ENCODE measurements at regions not wholly inside any gene's neighbourhood (a gene's known extent, or its start where the extent isn't known, plus 50 kb on each side); places are given as distances from the start of the nearest gene placed in this dataset.

- ChIA-PET CTCF (no interaction called here), POLR2A (no interaction called here)
- no peaks in the 10 kb centered on the region for H3K4me1 ChIP-seq (ENCODE audit: control insufficient read depth in 2 of 2, insufficient read depth in 2 of 2, low read length in 2 of 2)
- H3K9me3 ChIP-seq (ENCODE audit: control extremely low read depth in 1 of 3, control insufficient read depth in 2 of 3, insufficient read depth in 1 of 3, low read length in 2 of 3), result no peaks in the 10 kb centered on the region
- H3K36me3 ChIP-seq (replicated peaks in 1 of 2; ENCODE audit: control extremely low read depth in 1 of 2, control insufficient read depth in 1 of 2, extremely low read depth in 1 of 2, insufficient read depth in 2 of 2, low read length in 1 of 2), result no peaks in the 10 kb centered on the region
- H3K27me3 ChIP-seq (replicated peaks in 1 of 4; ENCODE audit: control extremely low read depth in 1 of 4, control insufficient read depth in 3 of 4, insufficient read depth in 4 of 4, low read length in 3 of 4), result no peaks in the 10 kb centered on the region
- no peak overlapping the region for H3K4me3 ChIP-seq (ENCODE audit: control extremely low read depth in 1 of 5, extremely low read depth in 1 of 5, insufficient read depth in 1 of 5, low read depth in 2 of 5, low read length in 4 of 5)
- no peak overlapping the region for H3K9ac ChIP-seq (ENCODE audit: low read length)
- no peak overlapping the region for H3K27ac ChIP-seq (ENCODE audit: low read length in 2 of 2)
- WGBS (ENCODE audit: insufficient coverage), result no CpG with 5 or more reads among the region's 1 CpG
- peaks cover 4% of the 10 kb centered on the region for H3K9me3 Mint-ChIP-seq (ENCODE audit: insufficient read depth)
- H3K27ac Mint-ChIP-seq, result no peak overlapping the region
- H3K4me3 Mint-ChIP-seq, result no peak overlapping the region
- intact Hi-C loops (cut with micrococcal nuclease), result no loop called here
- H3K79me2 ChIP-seq (ENCODE audit: control insufficient read depth, insufficient read depth, low read length), result no peaks in the 10 kb centered on the region
- no peak overlapping the region for H2AFZ ChIP-seq (ENCODE audit: insufficient read depth, low read depth, low read length, poor library complexity, severe bottlenecking)
- ATAC-seq (ENCODE audit: low read depth), result no peak
- H3K4me1 Mint-ChIP-seq, result no peaks in the 10 kb centered on the region
- H4K20me1 ChIP-seq (ENCODE audit: control insufficient read depth, insufficient read depth, low read length, poor library complexity, severe bottlenecking), result no peaks in the 10 kb centered on the region
- TF ChIP-seq CTCF (IDR thresholded peaks at IDR 0.05) (no peak), EZH2 (IDR thresholded peaks at IDR 0.05; ENCODE audit: borderline replicate concordance, insufficient read depth, low read depth, low read length, poor library complexity, severe bottlenecking) (no peak)
- DNase-seq, result no peak
- no peaks in the 10 kb centered on the region for H3K27me3 Mint-ChIP-seq
- no peak overlapping the region for H3K4me2 ChIP-seq (replicated peaks; ENCODE audit: low read depth, low read length, poor library complexity, severe bottlenecking)
Observed at GRCh38 chr2:146964494-146964893, 880.3 kb upstream of the ACVR2A start.

GRCh38 chr2:146954544-146954943, 890.3 kb upstream of the ACVR2A start:
- 84% methylated on average over 5 of the region's 5 CpGs for WGBS (ENCODE audit: insufficient coverage)
- ATAC-seq (ENCODE audit: low read depth) (no peak), DNase-seq (no peak)
- no peak overlapping the region for H3K4me3 Mint-ChIP-seq
- Histone ChIP-seq H4K20me1 (ENCODE audit: control insufficient read depth, insufficient read depth, low read length, poor library complexity, severe bottlenecking) (no peaks in the 10 kb centered on the region), H3K27me3 (replicated peaks in 1 of 4; ENCODE audit: control extremely low read depth in 1 of 4, control insufficient read depth in 3 of 4, insufficient read depth in 4 of 4, low read length in 3 of 4) (no peaks in the 10 kb centered on the region), H3K27ac (ENCODE audit: low read length in 2 of 2) (no peak overlapping the region), H3K9me3 (ENCODE audit: control extremely low read depth in 1 of 3, control insufficient read depth in 2 of 3, insufficient read depth in 1 of 3, low read length in 2 of 3) (no peaks in the 10 kb centered on the region), H3K4me1 (ENCODE audit: control insufficient read depth in 2 of 2, insufficient read depth in 2 of 2, low read length in 2 of 2) (no peaks in the 10 kb centered on the region), H2AFZ (ENCODE audit: insufficient read depth, low read depth, low read length, poor library complexity, severe bottlenecking) (no peak overlapping the region), H3K36me3 (replicated peaks in 1 of 2; ENCODE audit: control extremely low read depth in 1 of 2, control insufficient read depth in 1 of 2, extremely low read depth in 1 of 2, insufficient read depth in 2 of 2, low read length in 1 of 2) (no peaks in the 10 kb centered on the region), H3K4me2 (replicated peaks; ENCODE audit: low read depth, low read length, poor library complexity, severe bottlenecking) (no peak overlapping the region), H3K9ac (ENCODE audit: low read length) (no peak overlapping the region), H3K4me3 (ENCODE audit: control extremely low read depth in 1 of 5, extremely low read depth in 1 of 5, insufficient read depth in 1 of 5, low read depth in 2 of 5, low read length in 4 of 5) (no peak overlapping the region), H3K79me2 (ENCODE audit: control insufficient read depth, insufficient read depth, low read length) (no peaks in the 10 kb centered on the region)
- no peak overlapping the region for H3K27ac Mint-ChIP-seq
- no peaks in the 10 kb centered on the region for H3K4me1 Mint-ChIP-seq
- TF ChIP-seq CTCF (IDR thresholded peaks at IDR 0.05), result no peak
- no peak for TF ChIP-seq EZH2 (IDR thresholded peaks at IDR 0.05; ENCODE audit: borderline replicate concordance, insufficient read depth, low read depth, low read length, poor library complexity, severe bottlenecking)
- no peaks in the 10 kb centered on the region for H3K9me3 Mint-ChIP-seq (ENCODE audit: insufficient read depth)
- intact Hi-C loops (cut with micrococcal nuclease), result no loop called here
- no peaks in the 10 kb centered on the region for H3K27me3 Mint-ChIP-seq
- ChIA-PET POLR2A (no interaction called here), CTCF (no interaction called here)
